PC-9 (cell line): ENCODE measurements at regions not wholly inside any gene's neighbourhood (a gene's known extent, or its start where the extent isn't known, plus 50 kb on each side); places are given as distances from the start of the nearest gene placed in this dataset.

ENCODE experiments used
- BruUV-seq: library from RNA; stranded (reverse); fragments of 400-500 nt; replicated peaks from 2 replicates; lab custom pipeline; 2021; lab: Mats Ljungman, UMichigan
- CTCF ChIA-PET: fragments of 300-600 bp; sonication (Branson Sonifier 250); formaldehyde crosslinking; loops from one replicate; lab custom pipeline; 2022; ENCODE audit warnings: antibody characterized with exemption; lab: Charles Lee
- POLR2A ChIA-PET: fragments of 300-600 bp; sonication (Branson Sonifier 250); formaldehyde crosslinking; loops from one replicate; lab custom pipeline; 2022; ENCODE audit warnings: antibody characterized with exemption; ENCODE audit not compliant: unreplicated experiment; lab: Charles Lee
- DNase-seq, 2 experiments: peaks; one replicate each; pipeline versions ENCODE4 v3.0.0 to v3.0.0-alpha.2; 2015 to 2022; ENCODE audit warnings: mixed read lengths in 1 of 2
- H2AFZ ChIP-seq: fragments of 200-600 bp; sonication (generic); 2 replicates; pipeline ENCODE4 v1.8.1; 2017; ENCODE audit warnings: antibody characterized with exemption
- H3F3A ChIP-seq: fragments of 200-600 bp; sonication (generic); 2 replicates; pipeline ENCODE4 v1.8.1; 2017; ENCODE audit warnings: antibody characterized with exemption, mild to moderate bottlenecking, low read depth; ENCODE audit not compliant: insufficient read depth
- H3K27ac ChIP-seq: fragments of 200-600 bp; sonication (generic); 2 replicates; pipeline ENCODE4 v1.6.1; 2016; ENCODE audit warnings: mixed run types
- H3K27me3 ChIP-seq: fragments of 200-600 bp; sonication (generic); 2 replicates; pipeline ENCODE4 v1.6.1; 2016; ENCODE audit warnings: low read depth, mixed run types; ENCODE audit not compliant: insufficient read depth
- H3K36me3 ChIP-seq: fragments of 200-600 bp; sonication (generic); 2 replicates; pipeline ENCODE4 v1.6.1; 2016; ENCODE audit warnings: low read depth, mixed run types
- H3K4me1 ChIP-seq: fragments of 200-600 bp; sonication (generic); replicated peaks from 2 replicates; pipeline ENCODE4 v1.6.1; 2016; ENCODE audit warnings: mixed run types; ENCODE audit not compliant: insufficient read depth
- H3K4me2 ChIP-seq: fragments of 200-600 bp; sonication (generic); 2 replicates; pipeline ENCODE4 v1.6.1; 2017; ENCODE audit warnings: mixed run types
- H3K4me3 ChIP-seq: fragments of 200-600 bp; sonication (generic); 2 replicates; pipeline ENCODE4 v1.6.1; 2016; ENCODE audit warnings: mixed run types
- H3K79me2 ChIP-seq: fragments of 200-600 bp; sonication (generic); 2 replicates; pipeline ENCODE4 v1.6.1; 2017; ENCODE audit warnings: low read depth, mixed run types
- H3K9me2 ChIP-seq: fragments of 200-600 bp; sonication (generic); 2 replicates; pipeline ENCODE4 v1.8.1; 2017; ENCODE audit warnings: mild to moderate bottlenecking; ENCODE audit not compliant: insufficient read depth
- H3K9me3 ChIP-seq: fragments of 200-600 bp; sonication (generic); 2 replicates; pipeline ENCODE4 v1.8.1; 2016; ENCODE audit warnings: low read depth; ENCODE audit not compliant: insufficient read depth
- H4K20me1 ChIP-seq: fragments of 200-600 bp; sonication (generic); 2 replicates; pipeline ENCODE4 v1.8.1; 2017; ENCODE audit not compliant: insufficient read depth
- EZH2 ChIP-seq: fragments of 200-600 bp; sonication (generic); IDR thresholded peaks from 2 replicates; pipeline ENCODE4 v1.8.0; 2017; ENCODE audit warnings: antibody characterized with exemption, low read depth
- intact Hi-C: fragments of 100-400 bp; cut with micrococcal nuclease; formaldehyde crosslinking; loops from one replicate; pipeline ENCODE4 v1.10.0; 2022; ENCODE audit not compliant: unreplicated experiment
- TF ChIP-seq, protein P1 (sequence below): fragments of 200-600 bp; sonication (generic); conservative IDR thresholded peaks from 2 replicates; pipeline ENCODE4 v1.6.1; 2017; ENCODE audit warnings: mixed run types, antibody characterized with exemption, mild to moderate bottlenecking, moderate library complexity

- Histone ChIP-seq H2AFZ (no peak overlapping the region), H3K9me2 (no peaks in the 10 kb centered on the region), H3K9me3 (no peaks in the 10 kb centered on the region), H4K20me1 (no peaks in the 10 kb centered on the region), H3K27me3 (peaks cover 42% of the 10 kb centered on the region), H3K4me3 (no peak overlapping the region), H3K4me2 (no peak overlapping the region), H3K36me3 (no peaks in the 10 kb centered on the region), H3K4me1 (no peaks in the 10 kb centered on the region), H3K79me2 (no peaks in the 10 kb centered on the region), H3F3A (no peaks in the 10 kb centered on the region), H3K27ac (no peak overlapping the region)
- ChIA-PET CTCF (no interaction called here), POLR2A (no interaction called here)
- no peak for DNase-seq
- TF ChIP-seq EZH2: no peak
- TF ChIP-seq, protein P1, sequence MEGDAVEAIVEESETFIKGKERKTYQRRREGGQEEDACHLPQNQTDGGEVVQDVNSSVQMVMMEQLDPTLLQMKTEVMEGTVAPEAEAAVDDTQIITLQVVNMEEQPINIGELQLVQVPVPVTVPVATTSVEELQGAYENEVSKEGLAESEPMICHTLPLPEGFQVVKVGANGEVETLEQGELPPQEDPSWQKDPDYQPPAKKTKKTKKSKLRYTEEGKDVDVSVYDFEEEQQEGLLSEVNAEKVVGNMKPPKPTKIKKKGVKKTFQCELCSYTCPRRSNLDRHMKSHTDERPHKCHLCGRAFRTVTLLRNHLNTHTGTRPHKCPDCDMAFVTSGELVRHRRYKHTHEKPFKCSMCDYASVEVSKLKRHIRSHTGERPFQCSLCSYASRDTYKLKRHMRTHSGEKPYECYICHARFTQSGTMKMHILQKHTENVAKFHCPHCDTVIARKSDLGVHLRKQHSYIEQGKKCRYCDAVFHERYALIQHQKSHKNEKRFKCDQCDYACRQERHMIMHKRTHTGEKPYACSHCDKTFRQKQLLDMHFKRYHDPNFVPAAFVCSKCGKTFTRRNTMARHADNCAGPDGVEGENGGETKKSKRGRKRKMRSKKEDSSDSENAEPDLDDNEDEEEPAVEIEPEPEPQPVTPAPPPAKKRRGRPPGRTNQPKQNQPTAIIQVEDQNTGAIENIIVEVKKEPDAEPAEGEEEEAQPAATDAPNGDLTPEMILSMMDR: no peak
- intact Hi-C loops: no loop called here
- BruUV-seq: no TSS peak
Measured at GRCh38 chr13:108426893-108427292, 157.4 kb downstream of the TNFSF13B start.

DNA sequence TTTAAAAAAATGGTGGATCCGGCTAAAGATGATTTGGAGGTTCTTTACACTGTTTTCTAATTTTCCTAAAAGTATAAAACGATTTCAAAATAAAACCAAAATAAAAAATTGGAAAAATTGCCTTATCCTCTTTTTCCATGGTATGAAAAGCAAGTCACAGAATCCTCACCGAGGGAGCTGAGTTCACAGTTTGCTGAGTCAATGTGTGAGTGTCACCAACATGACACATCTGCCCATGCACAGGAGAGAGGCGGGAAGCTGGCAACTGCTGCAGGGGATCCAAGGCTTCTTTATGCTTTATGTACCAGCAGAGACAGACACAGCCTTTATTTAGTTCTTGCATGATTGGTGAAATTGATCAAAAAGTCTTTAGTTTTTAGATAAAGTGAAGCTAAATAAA, 157.8 kb downstream of the TNFSF13B start:
- H3K9me2 ChIP-seq: no peaks in the 10 kb centered on the region
- no peak overlapping the region for H2AFZ ChIP-seq
- no peaks in the 10 kb centered on the region for H4K20me1 ChIP-seq
- BruUV-seq: no TSS peak
- no peak overlapping the region for H3K4me2 ChIP-seq
- peaks cover 43% of the 10 kb centered on the region for H3K27me3 ChIP-seq
- POLR2A ChIA-PET: no interaction called here
- H3K36me3 ChIP-seq: no peaks in the 10 kb centered on the region
- CTCF ChIA-PET: no interaction called here
- no peaks in the 10 kb centered on the region for H3K79me2 ChIP-seq
- no peaks in the 10 kb centered on the region for H3K9me3 ChIP-seq
- intact Hi-C loops: no loop called here
- no peak overlapping the region for H3K4me3 ChIP-seq
- H3K27ac ChIP-seq: no peak overlapping the region
- no peak for DNase-seq
- TF ChIP-seq, protein P1: no peak
- TF ChIP-seq EZH2: no peak
- H3F3A ChIP-seq: no peaks in the 10 kb centered on the region
- no peaks in the 10 kb centered on the region for H3K4me1 ChIP-seq

- no peaks in the 10 kb centered on the region for H3K9me3 ChIP-seq
- no peaks in the 10 kb centered on the region for H3K36me3 ChIP-seq
- no peak for DNase-seq
- H3F3A ChIP-seq: no peaks in the 10 kb centered on the region
- intact Hi-C loops: no loop called here
- no peaks in the 10 kb centered on the region for H3K9me2 ChIP-seq
- no peaks in the 10 kb centered on the region for H4K20me1 ChIP-seq
- peaks cover 48% of the 10 kb centered on the region for H3K27me3 ChIP-seq
- H2AFZ ChIP-seq: no peak overlapping the region
- no peaks in the 10 kb centered on the region for H3K79me2 ChIP-seq
- H3K4me2 ChIP-seq: no peak overlapping the region
- TF ChIP-seq EZH2: no peak
- TF ChIP-seq, protein P1: no peak
- no peak overlapping the region for H3K4me3 ChIP-seq
- ChIA-PET CTCF (no interaction called here), POLR2A (no interaction called here)
- H3K4me1 ChIP-seq: no peaks in the 10 kb centered on the region
- BruUV-seq: no TSS peak
- H3K27ac ChIP-seq: no peak overlapping the region
Measured at GRCh38 chr13:108428691-108429090, 159.2 kb downstream of the TNFSF13B start.
